GM12878 (cell line): ENCODE measurements at regions not wholly inside any gene's neighbourhood (a gene's known extent, or its start where the extent isn't known, plus 50 kb on each side); places are given as distances from the start of the nearest gene placed in this dataset.

Experiments
- ATAC-seq: fragments of 200-7000 bp; cut with Tn5 transposase; 3 replicates; pipeline ENCODE4 v1.9.1; 2020; ENCODE audit warnings: mild to moderate bottlenecking, moderate library complexity
- BruUV-seq: library from RNA; stranded (reverse); fragments of 400-500 nt; replicated peaks from 2 replicates; lab custom pipeline; 2021; lab: Mats Ljungman, UMichigan
- CTCF ChIA-PET: fragments of 300-600 bp; sonication (Branson Sonifier 250); formaldehyde crosslinking; extraction: SDS; loops from one replicate; lab custom pipeline; 2021; ENCODE audit warnings: inconsistent platforms; lab: Yijun Ruan, JAX
- POLR2A ChIA-PET: fragments of 350-600 bp; formaldehyde crosslinking; extraction: SDS; loops from one replicate; lab custom pipeline; 2021; ENCODE audit warnings: inconsistent platforms; lab: Charles Lee
- RAD21 ChIA-PET: fragments of 300-600 bp; sonication (Branson Sonifier 250); formaldehyde crosslinking; loops from one replicate; lab custom pipeline; 2023; ENCODE audit warnings: antibody characterized with exemption; ENCODE audit not compliant: unreplicated experiment; lab: Charles Lee
- SMC1A ChIA-PET: fragments of 300-600 bp; sonication (Branson Sonifier 250); formaldehyde crosslinking; loops from one replicate; lab custom pipeline; 2023; ENCODE audit not compliant: unreplicated experiment, uncharacterized antibody; lab: Charles Lee
- DNase-seq: peaks from one replicate; pipeline ENCODE4 v3.0.0-alpha.2; 2011; ENCODE audit warnings: low read depth, low spot score
- FAIRE-seq: peaks from 3 replicates; lab custom pipeline; 2011; peaks lifted over from hg19 to GRCh38; lab: Jason Lieb, UNC
- H2AFZ ChIP-seq: 2 replicates; pipeline ENCODE4 v1.6.0; 2011; ENCODE audit warnings: low read depth, low read length, control low read depth; ENCODE audit not compliant: control insufficient read depth
- H3K27ac ChIP-seq: 2 replicates; pipeline ENCODE4 v1.5.1; 2011; ENCODE audit warnings: control low read depth; ENCODE audit not compliant: control insufficient read depth, insufficient read depth
- H3K27me3 ChIP-seq, 2 experiments: replicated peaks in 1 of 2; 2 replicates each; pipeline versions ENCODE4 v1.6.0 to v1.6.1; 2011; ENCODE audit warnings: low read length in 1 of 2; ENCODE audit not compliant: control insufficient read depth in 2 of 2, insufficient read depth in 2 of 2
- H3K36me3 ChIP-seq, 2 experiments: 2 replicates each; pipeline ENCODE4 v1.5.1; 2011; ENCODE audit warnings: low read length in 1 of 2; ENCODE audit not compliant: control insufficient read depth in 2 of 2, insufficient read depth in 2 of 2
- H3K4me1 ChIP-seq: 2 replicates; pipeline ENCODE4 v1.6.1; 2011; ENCODE audit warnings: mild to moderate bottlenecking, low read length, moderate library complexity, mixed read lengths; ENCODE audit not compliant: control insufficient read depth, insufficient read depth
- H3K4me2 ChIP-seq: 2 replicates; pipeline ENCODE4 v1.6.0; 2011; ENCODE audit warnings: control low read depth; ENCODE audit not compliant: control insufficient read depth, insufficient read depth
- H3K4me3 ChIP-seq: fragments of 200-600 bp; sonication (generic); 2 replicates; pipeline ENCODE4 v1.5.1; 2016
- H3K79me2 ChIP-seq: 2 replicates; pipeline ENCODE4 v1.6.0; 2011; ENCODE audit warnings: low read length; ENCODE audit not compliant: control insufficient read depth, insufficient read depth
- H3K9ac ChIP-seq: 2 replicates; pipeline ENCODE4 v1.8.0; 2011; ENCODE audit warnings: low read length, control low read depth, mixed read lengths; ENCODE audit not compliant: control insufficient read depth, insufficient read depth
- H3K9me3 ChIP-seq: replicated peaks from 3 replicates; pipeline ENCODE4 v1.5.1; 2011; ENCODE audit warnings: mild to moderate bottlenecking, low read length; ENCODE audit not compliant: control insufficient read depth, insufficient read depth
- H4K20me1 ChIP-seq: 2 replicates; pipeline ENCODE4 v1.6.0; 2011; ENCODE audit not compliant: control insufficient read depth, insufficient read depth
- ESRRA ChIP-seq: IDR thresholded peaks from 2 replicates; pipeline ENCODE4 v1.6.1; 2012; ENCODE audit warnings: mild to moderate bottlenecking, low read length, improper control_type of control experiment
- MTA3 ChIP-seq: IDR thresholded peaks from 2 replicates; pipeline ENCODE4 v1.6.1; 2012; ENCODE audit warnings: low read length, inconsistent platforms, borderline replicate concordance
- NFXL1 ChIP-seq: fragments of 450-650 bp; IDR thresholded peaks from 2 replicates; pipeline ENCODE4 v1.6.1; 2017; ENCODE audit warnings: antibody characterized with exemption, mild to moderate bottlenecking, borderline replicate concordance
- POLR2AphosphoS2 ChIP-seq: IDR thresholded peaks from 2 replicates; pipeline ENCODE4 v1.6.1; 2011; ENCODE audit warnings: low read depth, mild to moderate bottlenecking, low read length, improper control_type of control experiment, moderate library complexity
- POLR2AphosphoS5 ChIP-seq: IDR thresholded peaks from 2 replicates; pipeline ENCODE4 v1.6.1; 2011; ENCODE audit warnings: mild to moderate bottlenecking, low read length, inconsistent platforms
- RELB ChIP-seq: fragments of 450-650 bp; IDR thresholded peaks from 2 replicates; pipeline ENCODE4 v1.6.1; 2017; ENCODE audit warnings: low read depth, mild to moderate bottlenecking, moderate library complexity
- SKIL ChIP-seq: fragments of 450-650 bp; IDR thresholded peaks from 2 replicates; pipeline ENCODE4 v1.6.1; 2017; ENCODE audit warnings: mild to moderate bottlenecking, low read depth, inconsistent platforms; ENCODE audit not compliant: poor library complexity, severe bottlenecking
- TAF1 ChIP-seq: IDR thresholded peaks from 2 replicates; pipeline ENCODE4 v1.6.1; 2011; ENCODE audit warnings: mild to moderate bottlenecking, low read depth, low read length, borderline replicate concordance
- TARDBP ChIP-seq: IDR thresholded peaks from 2 replicates; pipeline ENCODE4 v1.6.1; 2016; ENCODE audit warnings: borderline replicate concordance
- WRNIP1 ChIP-seq: IDR thresholded peaks from 2 replicates; pipeline ENCODE4 v1.6.1; 2011; ENCODE audit warnings: low read depth, low read length, improper control_type of control experiment, borderline replicate concordance
- WGBS: methylation state at CpG from one replicate; pipeline ENCODE4 v1.1.6; 2016; ENCODE audit warnings: low lambda C conversion rate; ENCODE audit not compliant: insufficient replicate concordance, insufficient coverage; ENCODE audit errors: missing lambda C conversion rate; 5-methylcytosine and 5-hydroxymethylcytosine counted together
- in situ Hi-C: fragments of 300-500 bp; cut with MboI; formaldehyde crosslinking; loops from 9 replicates; pipeline ENCODE4 v1.14.3; 2018; ENCODE audit warnings: mixed read lengths
- intact Hi-C: fragments of 100-400 bp; cut with micrococcal nuclease; formaldehyde crosslinking; loops from one replicate; pipeline ENCODE4 v1.14.2; 2022; ENCODE audit not compliant: unreplicated experiment
- TF ChIP-seq, protein P1 (sequence below): IDR thresholded peaks from 2 replicates; pipeline ENCODE4 v1.6.1; 2011; ENCODE audit warnings: low read depth, mild to moderate bottlenecking, low read length, moderate library complexity, borderline replicate concordance; ENCODE audit errors: extremely low read depth

- H3K36me3 ChIP-seq, result no peaks in the 10 kb centered on the region
- ChIA-PET POLR2A (no interaction called here), CTCF (no interaction called here), SMC1A (no interaction called here), RAD21 (no interaction called here)
- in situ Hi-C loops (no loop called here), intact Hi-C loops (loop anchor here (5.0 kb wide), 1 partner anchor 191 kb away; no protein-coding TSS in a partner anchor)
- H3K9me3 ChIP-seq, result no peaks in the 10 kb centered on the region
- H3K27ac ChIP-seq, result no peak overlapping the region
- DNase-seq (no peak), FAIRE-seq (no peak), ATAC-seq (no peak)
- H3K4me3 ChIP-seq, result no peak overlapping the region
- no TSS peak for BruUV-seq
- H3K9ac ChIP-seq, result no peak overlapping the region
- no peak for TF ChIP-seq POLR2AphosphoS2
- no peak for TF ChIP-seq WRNIP1
- no peak for TF ChIP-seq TARDBP
- TF ChIP-seq TAF1, result no peak
- no peak for TF ChIP-seq NFXL1
- TF ChIP-seq POLR2AphosphoS5, result no peak
- TF ChIP-seq, protein P1, sequence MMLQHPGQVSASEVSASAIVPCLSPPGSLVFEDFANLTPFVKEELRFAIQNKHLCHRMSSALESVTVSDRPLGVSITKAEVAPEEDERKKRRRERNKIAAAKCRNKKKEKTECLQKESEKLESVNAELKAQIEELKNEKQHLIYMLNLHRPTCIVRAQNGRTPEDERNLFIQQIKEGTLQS, result no peak
- TF ChIP-seq SKIL, result no peak
- no peak for TF ChIP-seq MTA3
- TF ChIP-seq ESRRA, result no peak
- no peak for TF ChIP-seq RELB
- H3K4me2 ChIP-seq, result no peak overlapping the region
- H3K4me1 ChIP-seq, result no peaks in the 10 kb centered on the region
- no peak overlapping the region for H2AFZ ChIP-seq
- no peaks in the 10 kb centered on the region for H3K79me2 ChIP-seq
- WGBS, result 0% methylated on average over 2 of the region's 2 CpGs
- no peaks in the 10 kb centered on the region for H4K20me1 ChIP-seq
- no peaks in the 10 kb centered on the region for H3K27me3 ChIP-seq
Measured at GRCh38 chr9:103116246-103116645, 121.1 kb downstream of the CYLC2 start.
